ENCODE measurements at regions not wholly inside any gene's neighbourhood (a gene's known extent, or its start where the extent isn't known, plus 50 kb on each side); places are given as distances from the start of the nearest gene placed in this dataset.
"Not testable (repeated sequence)": the region's sequence is repeated elsewhere in the genome, so short reads cannot be mapped to it uniquely, and the experiment has no call there.

DNA sequence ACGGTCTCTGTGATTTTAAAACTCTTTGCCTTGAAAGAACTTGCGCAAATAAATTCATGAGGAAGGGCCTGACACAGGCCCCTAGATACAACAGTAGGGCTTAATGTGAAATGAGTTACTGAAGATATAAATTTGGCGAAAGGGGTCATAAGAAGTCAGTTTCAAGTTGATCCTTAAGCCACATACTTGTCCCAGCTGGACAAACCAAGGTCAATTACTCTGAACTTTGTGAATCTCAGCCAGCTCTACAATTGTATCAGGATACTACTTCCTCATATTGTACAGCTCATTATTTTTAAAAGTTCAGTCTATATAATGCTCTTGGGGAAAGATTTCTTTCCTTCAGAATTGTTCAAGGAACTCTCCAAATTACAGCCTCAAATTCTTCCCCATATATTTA lies 432.8 kb downstream of the METTL4 start:
- no peak for DNase-seq (ENCODE audit: extremely low read depth, low read depth, low spot score)

DNA sequence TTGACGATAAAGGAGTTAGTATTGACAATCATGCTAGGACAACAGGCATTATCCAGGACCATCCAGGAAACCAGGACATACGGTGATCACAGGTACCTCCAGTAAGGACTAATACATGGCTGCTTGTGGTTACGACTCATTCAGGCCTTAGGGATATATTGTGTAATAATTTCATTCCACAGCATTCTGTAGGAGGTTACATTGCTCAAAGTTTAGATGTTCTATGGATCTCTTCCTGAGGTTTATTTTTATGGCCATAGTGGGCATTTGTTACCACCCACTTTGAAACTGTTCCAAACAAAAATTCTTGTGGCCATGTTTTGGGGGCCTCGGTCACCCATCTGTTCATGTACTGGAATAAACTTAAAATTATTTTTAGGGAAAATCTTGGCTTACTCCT lies 431.6 kb downstream of the METTL4 start:
- no peak for DNase-seq (ENCODE audit: extremely low read depth, low read depth, low spot score)

DNA sequence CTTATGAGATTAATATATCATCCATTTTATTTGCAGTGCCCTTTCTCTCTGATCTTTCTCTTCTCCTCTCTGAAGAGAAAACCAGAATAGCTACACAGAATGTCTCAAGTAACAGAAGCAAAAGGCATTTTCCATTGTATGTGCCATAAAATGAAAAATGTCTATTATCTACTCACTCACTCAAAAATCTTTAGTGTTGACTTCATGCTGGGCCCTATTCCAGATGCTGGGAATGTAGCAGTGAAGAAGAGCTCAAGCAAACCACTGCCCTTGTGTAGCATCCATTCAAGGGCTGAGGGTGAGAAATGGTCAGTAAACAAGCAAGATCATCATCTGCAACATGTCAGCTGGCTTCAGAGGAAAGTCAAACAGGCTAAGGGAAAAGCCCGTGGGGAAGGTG lies 427.7 kb downstream of the METTL4 start:
- no peak for DNase-seq (ENCODE audit: extremely low read depth, low read depth, low spot score)

DNA sequence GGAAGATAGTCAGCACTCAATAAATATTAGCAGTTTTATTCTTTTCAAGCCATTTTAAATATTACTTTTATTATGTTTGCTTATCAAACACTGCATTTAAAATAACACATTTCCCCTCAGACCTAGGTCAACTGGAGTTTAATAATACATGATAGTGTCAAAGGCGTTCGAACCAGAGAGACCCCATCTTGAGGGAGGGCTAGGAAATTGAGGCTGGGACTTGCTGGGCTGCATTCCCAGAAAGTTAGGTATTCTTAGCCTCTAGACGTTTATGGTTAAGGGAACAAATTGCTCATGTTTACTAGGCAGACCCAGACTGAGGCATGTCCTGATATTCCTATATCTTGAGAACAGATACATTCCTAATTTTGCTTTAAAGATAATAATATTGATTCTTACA lies 426.5 kb downstream of the METTL4 start:
- no peak for DNase-seq (ENCODE audit: extremely low read depth, low read depth, low spot score)

DNA sequence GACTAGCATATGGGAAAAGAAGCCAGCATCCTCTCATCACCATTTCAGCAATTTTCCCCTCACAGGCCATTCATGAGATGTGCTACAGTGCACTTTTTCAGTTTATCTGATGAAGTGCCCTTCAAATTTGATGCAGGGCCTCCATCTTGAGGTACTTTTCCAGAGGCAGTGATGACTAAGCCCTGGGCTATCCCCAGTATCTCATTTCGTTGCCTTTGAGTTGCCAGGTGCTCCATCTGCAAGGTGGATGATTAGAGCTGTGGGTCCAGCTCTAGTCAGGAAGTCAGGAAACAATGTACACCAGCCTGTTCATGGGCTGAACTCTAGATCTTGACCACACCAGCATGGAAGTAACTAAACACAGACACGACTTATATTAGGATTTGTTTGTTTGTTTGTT lies 425.2 kb downstream of the METTL4 start:
- DNase-seq (ENCODE audit: extremely low read depth, low read depth, low spot score) = no peak

DNA sequence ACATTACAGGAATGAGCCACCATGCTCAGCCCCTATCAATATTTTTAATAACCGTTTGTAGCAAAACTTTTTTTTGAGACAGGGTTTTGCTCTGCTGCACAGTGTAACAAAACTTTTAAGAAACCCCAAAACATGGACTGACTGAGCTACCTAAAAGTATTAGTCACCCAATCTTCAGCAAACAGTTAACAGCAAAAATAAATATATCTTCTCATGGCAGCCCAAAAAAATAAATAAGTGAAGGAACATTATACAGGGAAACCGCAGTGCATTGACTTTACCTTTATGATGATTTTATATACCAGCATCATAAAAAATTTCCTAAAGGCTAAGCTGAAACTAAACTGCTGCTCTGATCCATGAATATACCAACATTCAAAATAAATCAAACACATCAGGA lies 424.6 kb downstream of the METTL4 start:
- no peak for DNase-seq (ENCODE audit: extremely low read depth, low read depth, low spot score)

DNA sequence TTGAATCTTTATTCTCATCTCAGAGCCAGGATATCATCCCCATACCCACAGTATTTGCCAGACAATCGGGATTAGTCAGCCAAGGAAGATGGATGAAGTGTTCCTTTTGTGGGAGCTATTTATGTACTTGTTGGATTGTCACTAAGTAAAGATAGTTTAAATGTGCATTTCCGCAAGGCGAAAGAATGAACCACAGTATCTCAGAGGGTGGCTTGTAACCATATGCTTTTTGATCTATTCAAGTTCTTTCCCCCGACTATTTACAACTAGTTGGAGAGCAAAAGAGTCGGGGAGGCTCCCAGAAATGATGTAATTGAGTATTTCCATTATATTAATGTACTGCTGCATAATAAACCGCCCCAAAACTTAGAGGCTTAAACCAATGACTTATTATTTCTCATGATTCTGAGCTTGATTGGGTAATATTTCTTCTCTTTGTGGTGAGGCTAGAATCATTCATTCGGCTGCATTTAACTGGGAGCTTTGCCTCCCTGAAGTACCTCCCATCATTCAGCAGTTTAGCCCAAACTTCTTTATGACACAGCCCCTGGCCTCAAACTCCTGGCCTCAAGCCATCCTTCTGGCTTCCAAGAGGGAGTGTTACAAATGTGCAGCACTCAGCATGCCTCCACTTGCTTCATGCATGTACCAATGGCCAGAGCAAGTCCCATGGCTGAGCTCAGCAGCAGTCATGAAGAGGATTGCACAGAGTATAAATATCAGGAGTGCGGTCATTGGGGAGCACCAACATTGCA lies 423.7 kb downstream of the METTL4 start:
- DNase-seq (ENCODE audit: extremely low read depth, low read depth, low spot score) = no peak

DNA sequence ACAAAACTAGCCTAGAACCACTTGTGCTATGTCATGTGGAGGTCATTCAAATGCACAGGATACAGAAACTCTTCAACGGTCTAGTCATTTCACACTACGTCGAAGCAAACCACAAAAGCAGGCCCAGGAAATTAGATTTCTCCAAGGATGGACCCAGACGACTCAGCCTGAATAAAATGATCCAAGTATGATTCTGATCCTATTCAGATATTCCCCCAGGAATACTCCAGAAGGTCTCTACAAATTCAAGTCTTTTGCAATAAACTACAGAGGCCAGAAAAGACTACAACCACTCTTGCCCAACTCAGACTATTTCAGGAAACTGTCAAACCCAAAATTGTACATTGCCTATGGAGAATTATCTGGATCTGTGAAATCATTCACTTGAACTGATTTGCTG lies 422.5 kb downstream of the METTL4 start:
- DNase-seq (ENCODE audit: extremely low read depth, low read depth, low spot score) = no peak

DNA sequence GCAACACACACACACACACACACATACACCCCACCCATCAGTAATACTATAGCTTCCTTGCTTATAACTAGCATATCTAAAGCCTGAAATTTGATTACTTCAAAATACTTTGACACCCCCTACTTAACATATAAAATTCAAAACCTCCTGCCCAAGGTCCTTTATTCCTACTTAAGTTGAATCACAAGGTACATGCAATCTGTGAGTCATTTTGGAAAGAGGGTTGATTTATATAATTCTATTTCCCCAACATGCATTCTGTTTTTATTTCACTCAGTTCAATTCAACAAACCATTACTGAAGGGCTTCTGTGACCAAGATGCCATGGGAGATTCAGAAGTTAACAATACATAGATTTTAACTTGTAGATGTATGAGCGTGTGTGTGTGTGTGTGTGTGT lies 420.7 kb downstream of the METTL4 start:
- no peak for DNase-seq (ENCODE audit: extremely low read depth, low read depth, low spot score)

DNA sequence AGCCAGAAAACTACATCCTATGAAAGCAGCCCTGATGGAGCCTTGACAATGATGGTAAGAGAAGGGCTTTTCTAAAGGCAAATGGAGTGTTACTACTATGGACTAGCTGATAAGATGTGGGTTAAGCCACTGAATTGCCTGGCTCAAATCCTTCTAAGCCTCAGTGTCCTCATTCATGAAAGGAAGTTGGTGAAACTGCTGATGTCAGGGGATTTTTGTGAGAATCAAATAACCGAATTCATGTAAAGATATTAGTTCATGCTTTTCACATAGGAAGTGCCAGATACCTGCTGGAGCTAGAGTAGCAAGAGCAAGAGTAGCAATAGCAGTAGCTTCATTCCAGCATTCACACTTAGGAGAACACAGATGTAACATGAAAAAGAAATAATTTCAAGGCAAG lies 417.0 kb downstream of the METTL4 start:
- DNase-seq (ENCODE audit: extremely low read depth, low read depth, low spot score) = no peak

DNA sequence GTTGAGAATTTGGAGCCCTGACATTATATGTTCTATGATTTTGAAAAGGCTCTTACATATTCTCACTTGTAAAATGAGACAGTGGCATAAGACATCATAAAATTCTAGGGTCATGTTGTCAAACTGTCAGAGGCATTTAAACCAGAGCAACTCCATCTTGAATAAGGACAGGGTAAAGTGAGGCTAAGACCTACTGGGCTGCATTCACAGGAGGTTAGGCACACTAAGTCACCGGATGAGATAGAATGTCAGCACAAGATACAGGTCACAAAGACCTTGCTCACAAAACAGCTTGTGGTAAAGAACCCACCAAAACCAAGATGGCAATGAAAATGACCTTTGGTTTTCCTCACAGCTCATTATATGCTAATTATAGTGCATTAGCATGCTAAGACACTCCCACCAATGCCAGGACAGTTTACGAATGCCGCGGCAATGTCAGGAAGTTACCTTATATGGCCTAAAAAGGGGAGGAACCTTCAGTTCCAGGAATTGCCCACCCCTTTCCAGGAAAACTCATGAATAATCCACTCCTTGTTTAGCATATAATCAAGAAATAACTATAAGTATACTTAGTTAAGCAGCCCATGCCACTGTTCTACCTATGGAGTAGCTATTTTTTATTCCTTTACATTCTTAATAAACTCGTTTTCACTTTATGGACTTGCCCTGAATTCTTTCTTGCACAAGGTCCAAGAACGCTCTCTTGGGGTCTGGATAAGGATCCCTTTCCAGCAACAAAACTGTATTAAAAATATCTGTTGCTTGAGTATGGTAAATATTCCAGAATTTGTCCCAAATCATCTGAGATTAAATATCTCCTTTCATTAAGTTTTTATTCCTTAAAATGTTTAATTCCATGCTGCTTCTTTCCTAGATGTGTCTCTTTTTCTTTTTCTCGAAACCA lies 406.4 kb downstream of the METTL4 start:
- no peak for DNase-seq (ENCODE audit: extremely low read depth, low read depth, low spot score)

DNA sequence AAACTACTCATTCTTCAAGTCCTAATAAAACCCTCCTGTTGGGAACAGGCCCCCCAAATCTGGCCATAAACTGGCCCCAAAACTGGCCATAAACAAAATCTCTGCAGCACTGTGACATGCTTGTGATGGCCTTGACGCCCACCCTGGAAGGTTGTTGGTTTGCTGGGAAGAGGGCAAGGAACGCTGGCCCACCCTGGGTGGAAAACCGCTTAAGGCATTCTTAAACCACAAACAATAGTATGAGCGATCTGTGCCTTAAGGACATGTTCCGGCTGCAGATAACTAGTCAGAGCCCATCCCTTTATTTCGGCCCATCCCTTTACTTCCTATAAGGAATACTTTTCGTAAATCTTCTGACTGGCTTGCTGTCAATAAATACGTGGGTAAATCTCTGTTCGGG lies 404.4 kb downstream of the METTL4 start:
- not testable (repeated sequence) for DNase-seq (ENCODE audit: extremely low read depth, low read depth, low spot score)

DNA sequence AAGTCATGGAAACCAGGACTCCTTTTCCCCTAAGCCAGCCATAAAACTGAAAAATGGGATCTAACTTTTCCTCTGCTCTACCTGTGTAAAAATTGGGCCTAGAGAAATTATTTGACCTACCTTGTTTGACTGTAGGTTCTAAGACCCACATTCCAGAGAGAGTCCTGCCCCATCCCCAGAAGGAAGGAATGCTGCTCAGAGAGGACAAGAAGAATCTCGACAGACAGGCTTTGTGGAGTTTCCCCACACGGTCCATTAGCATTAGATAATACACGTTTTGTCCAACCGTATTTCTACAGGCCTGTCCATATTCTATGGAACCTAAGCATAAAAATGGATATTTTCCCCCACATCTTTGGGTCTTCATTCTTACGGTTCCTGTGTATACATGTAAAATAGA lies 403.3 kb downstream of the METTL4 start:
- no peak for DNase-seq (ENCODE audit: extremely low read depth, low read depth, low spot score)

DNA sequence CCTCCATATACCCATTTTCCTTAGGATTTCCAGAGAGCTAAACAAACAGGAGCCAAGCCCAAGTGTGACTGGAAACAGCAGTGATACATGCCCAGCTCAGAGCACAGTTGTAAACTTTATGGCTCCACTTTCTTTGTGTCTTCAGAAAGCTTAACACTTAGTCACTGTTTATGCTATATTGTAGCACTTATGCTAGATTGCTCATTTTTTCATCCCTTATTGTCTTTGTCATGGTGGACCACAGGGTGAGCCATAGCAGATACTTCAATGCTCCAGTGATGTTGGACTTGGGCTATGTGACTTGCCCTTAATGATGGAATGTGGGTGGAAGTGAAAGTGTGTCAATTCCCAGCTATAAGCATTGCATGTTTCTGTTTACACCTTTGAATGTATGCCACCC lies 401.6 kb downstream of the METTL4 start:
- DNase-seq (ENCODE audit: extremely low read depth, low read depth, low spot score) = no peak

DNA sequence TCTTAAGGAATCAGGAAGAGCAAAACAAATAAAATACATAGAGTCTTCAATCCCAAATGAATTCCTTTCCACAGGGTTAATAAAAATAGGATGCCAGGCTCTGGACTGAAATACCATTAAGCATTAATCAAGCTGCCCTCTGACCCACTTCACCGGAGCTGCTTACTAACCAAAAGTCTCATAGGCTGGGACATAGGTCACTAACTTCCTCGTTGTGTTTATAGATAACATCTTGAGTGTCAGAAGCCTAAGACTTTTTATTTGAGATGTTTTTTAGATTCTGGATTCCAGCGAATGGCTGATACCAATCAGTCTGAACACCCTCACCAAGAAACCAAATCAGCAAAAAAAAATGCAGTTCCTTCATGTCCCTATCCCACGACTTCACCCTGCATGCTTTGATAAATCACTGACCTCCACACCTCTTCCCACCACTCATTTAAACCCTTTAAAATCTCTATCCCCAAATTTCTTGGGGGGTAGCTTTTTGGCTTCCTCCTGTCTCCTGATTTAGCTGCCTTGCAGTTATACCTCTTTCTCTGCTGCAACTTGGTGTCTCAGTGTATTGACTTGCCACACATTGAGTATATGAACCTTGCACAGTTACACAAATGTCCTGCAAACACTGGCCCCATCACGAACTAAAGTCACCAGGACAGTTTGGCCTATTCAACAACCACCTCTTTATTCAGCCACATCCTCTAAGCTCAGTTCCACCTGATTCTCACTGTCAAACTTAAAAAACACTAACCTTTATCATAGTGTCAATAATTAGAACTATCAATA lies 399.3 kb downstream of the METTL4 start:
- no peak for DNase-seq (ENCODE audit: extremely low read depth, low read depth, low spot score)

DNA sequence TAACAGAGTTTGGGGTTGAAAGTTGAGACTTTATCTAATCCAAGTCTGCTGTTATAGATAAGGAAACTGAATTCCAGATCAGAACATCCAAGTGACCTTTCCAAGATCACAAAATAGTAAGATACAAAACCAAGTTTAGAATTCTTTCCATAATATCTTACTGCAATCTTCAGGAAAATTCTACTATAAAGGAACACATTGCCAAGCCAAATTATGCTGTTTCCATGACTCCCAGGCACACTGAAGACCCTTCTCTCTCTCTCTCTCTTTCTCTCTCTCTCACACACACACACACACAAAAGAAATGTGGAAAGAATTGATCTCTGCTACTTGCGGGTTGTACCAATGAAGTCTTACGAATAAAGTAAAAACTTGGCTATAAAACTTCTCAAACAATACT lies 398.4 kb downstream of the METTL4 start:
- DNase-seq (ENCODE audit: extremely low read depth, low read depth, low spot score) = no peak

DNA sequence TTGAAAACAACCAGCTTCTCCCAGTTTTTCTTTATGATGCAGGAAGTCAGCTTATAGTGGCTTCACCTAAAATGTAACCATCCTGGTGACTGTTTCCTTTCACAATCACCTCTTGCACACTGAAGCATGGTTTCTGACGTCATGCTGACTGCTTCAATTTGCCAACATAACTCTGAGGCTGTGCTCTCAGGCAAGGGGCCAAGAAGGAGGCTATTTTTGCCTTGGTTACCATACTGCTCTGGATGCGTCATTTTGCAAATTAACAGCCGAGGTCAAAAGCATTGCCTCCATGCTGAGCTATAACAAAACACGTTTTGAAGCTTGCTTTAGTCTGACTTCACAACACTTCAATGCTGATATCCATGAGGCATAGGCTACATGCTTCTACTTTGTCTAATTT lies 397.8 kb downstream of the METTL4 start:
- no peak for DNase-seq (ENCODE audit: extremely low read depth, low read depth, low spot score)

DNA sequence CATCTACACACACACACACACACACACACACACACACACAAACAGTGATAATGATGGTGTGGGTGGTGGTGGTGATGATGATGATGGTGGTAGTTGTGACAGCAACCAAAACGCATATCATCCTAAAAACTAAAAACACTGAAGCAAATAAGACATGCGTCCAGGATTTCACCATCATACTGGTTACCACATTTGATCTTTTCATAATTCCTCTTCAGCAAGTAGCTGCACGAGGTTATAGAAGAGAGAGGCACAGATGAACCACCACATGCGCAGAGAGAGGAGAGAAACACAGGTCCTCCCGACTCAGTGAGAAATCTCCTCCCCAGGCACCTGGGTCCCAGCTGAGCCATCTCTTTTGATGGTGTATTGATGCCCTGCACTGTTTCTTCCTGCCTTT lies 393.3 kb downstream of the METTL4 start:
- DNase-seq (ENCODE audit: extremely low read depth, low read depth, low spot score) = no peak

DNA sequence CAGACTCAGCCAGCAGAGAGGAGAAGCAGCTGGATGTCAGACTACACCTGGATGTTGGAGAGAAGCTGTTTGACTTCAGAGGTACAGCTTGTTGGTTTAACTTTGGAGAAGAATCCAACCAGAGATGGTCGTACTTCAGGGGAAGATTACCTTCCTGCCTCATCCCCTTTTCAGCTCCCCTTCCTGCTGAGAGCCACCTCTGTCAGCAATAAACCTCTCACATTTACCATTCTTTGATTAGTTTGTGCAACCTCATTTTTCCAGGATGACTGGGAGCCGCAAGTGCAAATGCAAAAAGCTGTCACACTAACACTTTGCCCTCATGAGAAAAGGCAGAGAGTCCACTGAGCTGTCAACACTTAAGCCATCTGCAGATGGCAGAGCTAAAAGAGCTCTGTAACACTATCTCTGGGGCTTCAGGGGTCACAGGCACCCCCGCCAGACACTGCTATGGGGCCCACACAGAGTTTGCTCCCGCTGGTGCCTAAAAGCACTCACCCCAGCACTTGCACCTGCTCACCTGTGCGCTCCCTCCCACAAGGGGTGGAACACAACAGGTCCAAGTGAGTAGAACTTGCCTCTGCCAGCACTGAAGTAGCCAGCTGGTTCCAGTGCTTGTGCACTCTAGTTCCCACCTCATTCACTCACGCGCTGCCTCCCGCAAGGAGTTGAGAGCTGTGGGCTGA lies 391.7 kb downstream of the METTL4 start:
- no peak for DNase-seq (ENCODE audit: extremely low read depth, low read depth, low spot score)

DNA sequence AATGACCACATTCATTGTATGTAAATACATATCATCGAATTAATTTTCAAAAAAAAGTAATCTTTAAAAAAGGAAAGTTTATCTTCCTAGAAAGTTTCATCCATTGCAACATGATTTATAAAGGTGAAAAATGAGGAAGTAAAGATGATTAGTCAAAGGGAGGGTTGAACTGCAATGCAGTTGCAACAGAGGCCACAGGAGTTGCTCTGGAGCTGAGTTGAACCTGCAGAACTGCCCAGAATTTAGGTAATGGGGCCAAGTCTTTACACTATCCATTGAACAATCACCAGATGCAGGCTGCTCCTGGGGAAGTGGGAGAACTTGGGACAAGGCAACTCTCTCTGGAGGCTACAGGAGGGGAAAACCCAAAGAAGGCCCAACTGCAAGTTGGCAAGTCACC lies 390.7 kb downstream of the METTL4 start:
- no peak for DNase-seq (ENCODE audit: extremely low read depth, low read depth, low spot score)

DNA sequence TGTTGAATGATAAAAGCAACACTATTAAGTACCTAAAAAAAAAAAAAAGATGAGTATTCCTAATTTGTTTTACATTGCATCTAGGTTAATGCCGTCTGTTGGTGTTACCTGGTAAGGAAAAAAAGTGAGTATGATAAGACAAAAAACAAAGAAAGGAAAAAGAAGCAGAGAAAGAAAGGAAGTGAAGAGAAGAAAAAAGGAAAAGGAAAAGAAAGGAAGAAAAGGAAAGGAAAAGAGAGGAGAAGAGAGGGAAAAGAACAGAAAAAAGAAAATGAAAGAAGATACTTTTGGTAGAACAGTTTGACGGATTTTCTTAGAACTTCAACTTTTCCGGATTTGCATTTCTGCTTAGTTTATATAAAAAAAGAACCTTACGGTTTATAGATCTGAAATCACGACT lies 387.9 kb downstream of the METTL4 start:
- DNase-seq (ENCODE audit: extremely low read depth, low read depth, low spot score) = no peak
